Ascending aorta (tissue), 2 donors: ENCODE measurements at regions not wholly inside any gene's neighbourhood (a gene's known extent, or its start where the extent isn't known, plus 50 kb on each side); places are given as distances from the start of the nearest gene placed in this dataset.

ENCODE experiments used
- DNase-seq, 2 donors: peaks; one replicate each; pipeline ENCODE4 v3.0.0-alpha.2; 2019; ENCODE audit warnings: low spot score in 2 of 2
- H3K27ac ChIP-seq, 2 donors: fragments of 200-600 bp; sonication (generic); one replicate each; pipeline ENCODE4 v1.5.1; 2016 to 2017; ENCODE audit warnings: mild to moderate bottlenecking in 1 of 2
- H3K27me3 ChIP-seq: fragments of 200-600 bp; sonication (generic); one replicate; pipeline ENCODE4 v1.5.1; 2017
- H3K36me3 ChIP-seq, 2 donors: fragments of 200-600 bp; sonication (generic); one replicate each; pipeline ENCODE4 v1.5.1; 2016
- H3K4me1 ChIP-seq, 2 donors: fragments of 200-600 bp; sonication (generic); one replicate each; pipeline ENCODE4 v1.5.1; 2016 to 2017; ENCODE audit warnings: mild to moderate bottlenecking in 1 of 2
- H3K4me3 ChIP-seq, 2 donors: fragments of 200-600 bp; sonication (generic); one replicate each; pipeline ENCODE4 v1.5.1; 2016 to 2017; ENCODE audit warnings: mild to moderate bottlenecking in 1 of 2
- H3K9me3 ChIP-seq, 2 donors: fragments of 200-600 bp; sonication (generic); one replicate each; pipeline ENCODE4 v1.5.1; 2016
- intact Hi-C: fragments of 100-400 bp; cut with DNase I; formaldehyde crosslinking; loops from one replicate; pipeline ENCODE4 v1.15.1; 2023
- TF ChIP-seq, protein P1 (sequence below), 3 experiments: fragments of 200-600 bp in 2 of 3; fragments of 450-650 bp in 1 of 3; sonication (generic) in 2 of 3; IDR thresholded peaks; one replicate each; pipeline ENCODE4 v1.5.1; 2016 to 2019; ENCODE audit warnings: antibody characterized with exemption in 3 of 3, mild to moderate bottlenecking in 1 of 3, moderate library complexity in 1 of 3

DNA sequence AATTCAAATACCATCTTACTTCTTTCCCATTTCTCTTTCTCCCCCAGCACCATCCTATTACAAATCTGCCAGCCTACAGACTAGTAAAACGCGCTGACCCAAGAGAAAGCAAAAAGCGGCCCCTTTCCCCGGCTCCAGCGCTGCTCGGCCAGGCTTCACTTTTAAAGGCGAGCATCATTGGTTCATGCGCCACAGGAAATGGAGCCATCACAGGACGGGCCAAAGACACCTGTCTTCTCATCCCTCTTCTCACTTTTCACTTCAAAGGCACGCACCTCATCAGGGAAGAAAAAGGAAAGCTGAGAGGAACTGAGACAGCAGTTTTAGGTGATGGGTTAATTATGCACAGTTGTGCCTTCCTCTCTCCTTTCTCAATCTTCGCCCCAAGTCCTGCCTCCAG, 664.2 kb upstream of the USP24 start:
- DNase-seq: no peak

GRCh38 chr1:55877437-55878232, 662.5 kb upstream of the USP24 start:
- Histone ChIP-seq H3K36me3 (no peaks in the 10 kb centered on the region), H3K27ac (no peak overlapping the region), H3K9me3 (no peaks in the 10 kb centered on the region), H3K4me1 (peaks cover 0 to 2% of the 10 kb centered on the region in 2 donors), H3K27me3 (no peaks in the 10 kb centered on the region), H3K4me3 (no peak overlapping the region)
- DNase-seq: no peak
- TF ChIP-seq, protein P1, sequence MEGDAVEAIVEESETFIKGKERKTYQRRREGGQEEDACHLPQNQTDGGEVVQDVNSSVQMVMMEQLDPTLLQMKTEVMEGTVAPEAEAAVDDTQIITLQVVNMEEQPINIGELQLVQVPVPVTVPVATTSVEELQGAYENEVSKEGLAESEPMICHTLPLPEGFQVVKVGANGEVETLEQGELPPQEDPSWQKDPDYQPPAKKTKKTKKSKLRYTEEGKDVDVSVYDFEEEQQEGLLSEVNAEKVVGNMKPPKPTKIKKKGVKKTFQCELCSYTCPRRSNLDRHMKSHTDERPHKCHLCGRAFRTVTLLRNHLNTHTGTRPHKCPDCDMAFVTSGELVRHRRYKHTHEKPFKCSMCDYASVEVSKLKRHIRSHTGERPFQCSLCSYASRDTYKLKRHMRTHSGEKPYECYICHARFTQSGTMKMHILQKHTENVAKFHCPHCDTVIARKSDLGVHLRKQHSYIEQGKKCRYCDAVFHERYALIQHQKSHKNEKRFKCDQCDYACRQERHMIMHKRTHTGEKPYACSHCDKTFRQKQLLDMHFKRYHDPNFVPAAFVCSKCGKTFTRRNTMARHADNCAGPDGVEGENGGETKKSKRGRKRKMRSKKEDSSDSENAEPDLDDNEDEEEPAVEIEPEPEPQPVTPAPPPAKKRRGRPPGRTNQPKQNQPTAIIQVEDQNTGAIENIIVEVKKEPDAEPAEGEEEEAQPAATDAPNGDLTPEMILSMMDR (IDR thresholded peaks at IDR 0.05): no peak
- intact Hi-C loops: no loop called here

More for the DNA sequence above, 664.2 kb upstream of the USP24 start:
- TF ChIP-seq, protein P1 (IDR thresholded peaks at IDR 0.05): no peak
- H3K27ac ChIP-seq: no peak overlapping the region
- intact Hi-C loops: no loop called here
- H3K9me3 ChIP-seq: no peaks in the 10 kb centered on the region
- H3K27me3 ChIP-seq: no peaks in the 10 kb centered on the region
- H3K36me3 ChIP-seq: no peaks in the 10 kb centered on the region
- no peak overlapping the region for H3K4me3 ChIP-seq
- H3K4me1 ChIP-seq: peaks cover 0 to 2% of the 10 kb centered on the region in 2 donors

- no peak for DNase-seq
- intact Hi-C loops: no loop called here
- no peak overlapping the region for H3K4me3 ChIP-seq
Measured at GRCh38 chr1:55876276-55877060, 661.3 kb upstream of the USP24 start.

DNA sequence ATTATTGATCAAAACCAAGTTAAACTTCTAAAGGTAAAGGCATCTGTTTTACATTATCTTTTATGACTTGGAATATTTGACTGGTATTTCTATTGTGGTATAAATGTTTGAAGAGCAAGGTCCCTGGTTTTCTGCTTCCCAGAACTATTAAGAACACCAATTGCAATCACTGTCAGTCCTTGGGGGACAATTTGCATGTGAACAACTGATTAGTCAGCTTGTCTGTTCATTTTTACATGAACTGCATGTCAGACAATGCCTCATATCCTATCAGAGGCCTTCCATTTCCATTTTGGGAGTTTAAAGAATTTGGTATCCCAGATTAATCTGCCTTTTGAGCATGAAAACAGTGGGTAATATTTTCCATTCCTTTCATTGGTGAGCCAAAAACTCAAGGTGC, 654.9 kb upstream of the USP24 start:
- Histone ChIP-seq H3K27me3 (no peaks in the 10 kb centered on the region), H3K36me3 (no peaks in the 10 kb centered on the region), H3K4me1 (peaks cover 0 to 7% of the 10 kb centered on the region in 2 donors), H3K9me3 (no peaks in the 10 kb centered on the region), H3K4me3 (no peak overlapping the region), H3K27ac (no peak overlapping the region)
- intact Hi-C loops: no loop called here
- DNase-seq: no peak
- TF ChIP-seq, protein P1 (IDR thresholded peaks at IDR 0.05): no peak

More at GRCh38 chr1:55876276-55877060, 661.3 kb upstream of the USP24 start:
- Histone ChIP-seq H3K4me1 (peaks cover 0 to 2% of the 10 kb centered on the region in 2 donors), H3K27ac (no peak overlapping the region), H3K27me3 (no peaks in the 10 kb centered on the region), H3K36me3 (no peaks in the 10 kb centered on the region), H3K9me3 (no peaks in the 10 kb centered on the region)
- TF ChIP-seq, protein P1 (IDR thresholded peaks at IDR 0.05): no peak

DNA sequence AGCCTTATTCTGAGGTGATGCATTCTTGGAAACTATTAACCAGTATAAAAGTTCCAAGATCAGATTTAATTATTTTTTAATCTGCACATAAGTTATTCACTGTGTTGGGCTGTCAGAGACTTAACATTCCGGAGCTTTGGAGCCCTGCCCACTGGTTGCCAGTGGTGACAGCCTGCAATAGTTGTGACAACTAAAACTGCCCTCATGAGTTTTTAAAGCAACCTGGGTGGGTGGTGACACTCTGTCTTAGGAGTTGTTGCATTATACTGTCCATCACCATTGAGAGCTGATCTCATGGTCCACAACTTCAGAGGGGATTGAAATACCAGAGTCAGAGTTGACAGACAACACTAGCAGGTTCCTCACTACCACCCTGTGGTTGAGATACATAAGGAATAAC, 653.9 kb upstream of the USP24 start:
- TF ChIP-seq, protein P1 (IDR thresholded peaks at IDR 0.05): no peak
- H3K27me3 ChIP-seq: no peaks in the 10 kb centered on the region
- no peak overlapping the region for H3K4me3 ChIP-seq
- no peak overlapping the region for H3K27ac ChIP-seq
- peaks cover 0 to 7% of the 10 kb centered on the region in 2 donors for H3K4me1 ChIP-seq
- intact Hi-C loops: no loop called here
- no peaks in the 10 kb centered on the region for H3K36me3 ChIP-seq
- no peaks in the 10 kb centered on the region for H3K9me3 ChIP-seq
- DNase-seq: peak; percentile 10 to 76
